C4-2B (cell line): ENCODE measurements at regions not wholly inside any gene's neighbourhood (a gene's known extent, or its start where the extent isn't known, plus 50 kb on each side); places are given as distances from the start of the nearest gene placed in this dataset.

ENCODE experiments used
- ZFX ChIP-seq: fragments of 450-650 bp; IDR thresholded peaks from 2 replicates; pipeline ENCODE4 v1.6.1; 2017
- TF ChIP-seq, protein P1 (sequence below): fragments of 450-650 bp; conservative IDR thresholded peaks from 2 replicates; pipeline ENCODE4 v1.5.1; 2017; ENCODE audit warnings: mild to moderate bottlenecking

DNA sequence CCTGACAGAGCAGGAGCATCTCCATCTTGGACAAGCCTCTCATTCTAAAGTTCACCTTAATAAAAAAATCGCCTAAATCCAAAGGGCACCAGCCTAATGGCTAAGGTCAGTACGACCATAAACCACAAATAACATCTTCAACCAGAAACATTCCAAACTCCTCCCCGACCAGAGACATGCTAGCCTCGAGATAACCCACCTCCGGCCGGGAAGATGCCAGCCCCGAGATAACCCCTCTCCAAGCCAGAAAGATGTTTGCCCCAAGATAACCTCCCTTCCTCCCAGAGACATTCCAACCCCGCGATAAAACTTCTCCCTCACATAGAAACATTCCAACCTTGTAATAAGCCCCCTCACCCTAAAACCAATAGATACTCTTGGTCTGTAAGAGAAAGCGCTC, 86.8 kb upstream of the PKP2 start:
- TF ChIP-seq, protein P1, sequence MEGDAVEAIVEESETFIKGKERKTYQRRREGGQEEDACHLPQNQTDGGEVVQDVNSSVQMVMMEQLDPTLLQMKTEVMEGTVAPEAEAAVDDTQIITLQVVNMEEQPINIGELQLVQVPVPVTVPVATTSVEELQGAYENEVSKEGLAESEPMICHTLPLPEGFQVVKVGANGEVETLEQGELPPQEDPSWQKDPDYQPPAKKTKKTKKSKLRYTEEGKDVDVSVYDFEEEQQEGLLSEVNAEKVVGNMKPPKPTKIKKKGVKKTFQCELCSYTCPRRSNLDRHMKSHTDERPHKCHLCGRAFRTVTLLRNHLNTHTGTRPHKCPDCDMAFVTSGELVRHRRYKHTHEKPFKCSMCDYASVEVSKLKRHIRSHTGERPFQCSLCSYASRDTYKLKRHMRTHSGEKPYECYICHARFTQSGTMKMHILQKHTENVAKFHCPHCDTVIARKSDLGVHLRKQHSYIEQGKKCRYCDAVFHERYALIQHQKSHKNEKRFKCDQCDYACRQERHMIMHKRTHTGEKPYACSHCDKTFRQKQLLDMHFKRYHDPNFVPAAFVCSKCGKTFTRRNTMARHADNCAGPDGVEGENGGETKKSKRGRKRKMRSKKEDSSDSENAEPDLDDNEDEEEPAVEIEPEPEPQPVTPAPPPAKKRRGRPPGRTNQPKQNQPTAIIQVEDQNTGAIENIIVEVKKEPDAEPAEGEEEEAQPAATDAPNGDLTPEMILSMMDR: no peak
- no peak for TF ChIP-seq ZFX
